CD14-positive monocyte (primary cell): ENCODE measurements at regions not wholly inside any gene's neighbourhood (a gene's known extent, or its start where the extent isn't known, plus 50 kb on each side); places are given as distances from the start of the nearest gene placed in this dataset.
"Not testable (repeated sequence)": the region's sequence is repeated elsewhere in the genome, so short reads cannot be mapped to it uniquely, and the experiment has no call there.

Experiments
- DNase-seq, 3 donors: peaks; one replicate each; pipeline ENCODE4 v3.0.0-alpha.2; 2011 to 2022
- H2AFZ ChIP-seq: 2 replicates; pipeline ENCODE4 v1.6.0; 2012; ENCODE audit warnings: mild to moderate bottlenecking, low read depth, low read length, inconsistent platforms; ENCODE audit not compliant: insufficient read depth, poor library complexity, severe bottlenecking
- H3K27ac ChIP-seq, 2 donors: 1 replicate in 1 of 2; 2 replicates in 1 of 2; pipeline ENCODE4 v1.5.1; 2012 to 2013; ENCODE audit warnings: low read length in 2 of 2, control low read depth in 1 of 2, inconsistent platforms in 1 of 2, low read depth in 1 of 2, mild to moderate bottlenecking in 1 of 2
- H3K27me3 ChIP-seq, 2 donors: one replicate each; pipeline versions ENCODE4 v1.6.0 to v1.6.1; 2011 to 2013; ENCODE audit warnings: low read length in 2 of 2; ENCODE audit not compliant: control insufficient read depth in 2 of 2, insufficient read depth in 2 of 2
- H3K36me3 ChIP-seq, 2 donors: replicated peaks in 1 of 2; 1 replicate in 1 of 2; 2 replicates in 1 of 2; pipeline versions ENCODE4 v1.5.1 to v1.6.1; 2012 to 2013; ENCODE audit warnings: low read length in 2 of 2, control low read depth in 1 of 2, inconsistent platforms in 1 of 2, mild to moderate bottlenecking in 1 of 2; ENCODE audit not compliant: insufficient read depth in 2 of 2, control insufficient read depth in 1 of 2
- H3K4me1 ChIP-seq, 2 donors: 1 replicate in 1 of 2; 2 replicates in 1 of 2; pipeline versions ENCODE4 v1.5.1 to v1.6.1; 2012 to 2013; ENCODE audit warnings: low read length in 2 of 2, control low read depth in 1 of 2, inconsistent platforms in 1 of 2, mild to moderate bottlenecking in 1 of 2, moderate library complexity in 1 of 2; ENCODE audit not compliant: insufficient read depth in 2 of 2, control insufficient read depth in 1 of 2
- H3K4me2 ChIP-seq: replicated peaks from 2 replicates; pipeline ENCODE3; 2012; ENCODE audit warnings: low read length, moderate library complexity, mild to moderate bottlenecking; ENCODE audit not compliant: poor library complexity, severe bottlenecking; ENCODE audit errors: extremely low read depth
- H3K4me3 ChIP-seq, 3 experiments: fragments of 200-600 bp in 1 of 3; sonication (generic) in 1 of 3; replicated peaks in 1 of 3; 1 replicate in 2 of 3; 2 replicates in 1 of 3; pipeline ENCODE4 v1.5.1; 2011 to 2013; ENCODE audit warnings: low read length in 3 of 3, mild to moderate bottlenecking in 3 of 3, control low read depth in 2 of 3, low read depth in 2 of 3, inconsistent platforms in 1 of 3, moderate library complexity in 1 of 3
- H3K79me2 ChIP-seq: 2 replicates; pipeline ENCODE4 v1.6.0; 2012; ENCODE audit warnings: mild to moderate bottlenecking, control low read depth, inconsistent platforms, low read length, moderate library complexity; ENCODE audit not compliant: insufficient read depth
- H3K9ac ChIP-seq: 2 replicates; pipeline ENCODE4 v1.6.0; 2017; ENCODE audit warnings: low read length, mild to moderate bottlenecking; ENCODE audit not compliant: insufficient read depth, poor library complexity, severe bottlenecking
- H3K9me3 ChIP-seq, 2 donors: replicated peaks in 1 of 2; 1 replicate in 1 of 2; 2 replicates in 1 of 2; pipeline versions ENCODE4 v1.5.1 to v1.6.1; 2012 to 2013; ENCODE audit warnings: low read length in 2 of 2, control low read depth in 1 of 2; ENCODE audit not compliant: control insufficient read depth in 1 of 2, insufficient read depth in 1 of 2
- H4K20me1 ChIP-seq: 2 replicates; pipeline ENCODE4 v1.6.0; 2012; ENCODE audit warnings: mild to moderate bottlenecking, low read length, control low read depth, moderate library complexity; ENCODE audit not compliant: insufficient read depth
- H3K27ac Mint-ChIP-seq, 7 donors: one replicate each; pipeline ENCODE4 v1.8.0; 2020; ENCODE audit warnings: mild to moderate bottlenecking in 7 of 7, mixed read lengths in 7 of 7, moderate library complexity in 6 of 7, inconsistent platforms in 2 of 7
- H3K27me3 Mint-ChIP-seq, 3 donors: one replicate each; pipeline ENCODE4 v1.8.0; 2021 to 2022; ENCODE audit warnings: low read depth in 3 of 3, mild to moderate bottlenecking in 3 of 3, mixed read lengths in 3 of 3, moderate library complexity in 3 of 3, inconsistent platforms in 1 of 3
- H3K36me3 Mint-ChIP-seq, 2 donors: one replicate each; pipeline ENCODE4 v1.8.0; 2020; ENCODE audit warnings: mixed read lengths in 2 of 2, inconsistent platforms in 1 of 2, mild to moderate bottlenecking in 1 of 2
- H3K4me1 Mint-ChIP-seq: one replicate; pipeline ENCODE4 v1.8.0; 2020; ENCODE audit warnings: mild to moderate bottlenecking, mixed read lengths
- H3K4me3 Mint-ChIP-seq, 2 donors: one replicate each; pipeline ENCODE4 v1.8.0; 2020; ENCODE audit warnings: mild to moderate bottlenecking in 2 of 2, mixed read lengths in 2 of 2, moderate library complexity in 1 of 2
- H3K9me3 Mint-ChIP-seq, 7 donors: one replicate each; pipeline ENCODE4 v1.8.0; 2020 to 2022; ENCODE audit warnings: mixed read lengths in 7 of 7, mild to moderate bottlenecking in 6 of 7, moderate library complexity in 6 of 7, inconsistent platforms in 2 of 7
- WGBS: methylation state at CpG from one replicate; pipeline ENCODE4 v1.1.5; 2013; ENCODE audit warnings: missing lambda C conversion rate; ENCODE audit not compliant: insufficient coverage; 5-methylcytosine and 5-hydroxymethylcytosine counted together
- intact Hi-C, 2 donors: fragments of 100-400 bp; cut with micrococcal nuclease; formaldehyde crosslinking; loops; one replicate each; pipeline versions ENCODE4 v1.15.0 to v1.15.1; 2023
- TF ChIP-seq, protein P1 (sequence below): fragments of 200-600 bp; IDR thresholded peaks from one replicate; pipeline ENCODE4 v1.8.0; 2022; ENCODE audit warnings: antibody characterized with exemption, mild to moderate bottlenecking

DNA sequence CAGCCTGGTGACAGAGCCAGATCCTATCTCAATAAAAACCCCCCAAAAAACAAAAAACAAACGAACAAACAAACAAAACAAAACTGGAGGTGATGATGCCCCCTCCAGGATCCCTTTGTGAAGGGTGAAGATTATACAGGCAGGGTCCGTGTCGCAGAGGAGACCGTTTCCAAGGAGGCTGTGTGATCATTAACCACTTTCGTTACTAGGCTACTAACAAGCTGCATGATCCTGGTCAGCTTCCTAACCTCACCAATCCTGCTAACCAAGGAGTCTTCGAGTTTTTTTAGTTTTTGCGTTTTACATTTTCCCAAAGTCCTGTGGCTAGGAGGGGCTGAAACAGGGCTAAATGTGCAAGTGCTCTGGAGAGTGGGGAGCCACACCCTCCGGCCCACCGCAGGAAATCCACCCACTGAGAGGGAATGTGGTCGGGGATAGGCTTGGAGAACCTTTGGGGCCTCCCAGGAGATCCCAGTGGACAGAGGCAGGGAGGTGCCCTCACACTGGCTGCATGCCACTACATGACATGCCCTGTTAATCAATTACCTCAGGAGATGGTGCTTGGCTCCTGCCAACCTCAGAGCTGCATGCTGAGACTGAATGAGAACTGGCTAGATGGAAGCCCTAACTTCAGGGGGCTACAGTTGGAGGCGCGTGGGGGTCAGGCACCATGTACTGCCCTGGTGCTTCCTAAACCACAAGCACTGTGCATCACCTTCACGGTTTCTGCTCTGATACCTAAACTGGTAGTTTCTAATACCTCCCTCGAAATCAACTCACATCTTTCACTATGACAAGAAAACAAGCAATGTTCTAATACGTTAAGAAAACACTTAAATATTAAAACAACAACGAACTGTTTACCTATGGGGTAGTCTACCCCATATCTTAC, 67.5 kb upstream of the RGPD5 start:
- Mint-ChIP-seq H3K4me1 (no peaks in the 10 kb centered on the region), H3K4me3 (no peak overlapping the region), H3K27me3 (peaks cover 4 to 10% (median 7%) of the 10 kb centered on the region in 3 donors), H3K27ac (no peak overlapping the region), H3K9me3 (peaks cover 5 to 32% (median 26%) of the 10 kb centered on the region in 7 donors), H3K36me3 (no peaks in the 10 kb centered on the region)
- whole genome bisulfite sequencing = 89% methylated on average over 9 of the region's 16 CpGs
- H3K4me1 ChIP-seq = no peaks in the 10 kb centered on the region
- no peak overlapping the region for H3K4me3 ChIP-seq
- H3K9ac ChIP-seq = no peak overlapping the region
- H3K27ac ChIP-seq = no peak overlapping the region
- H4K20me1 ChIP-seq = no peaks in the 10 kb centered on the region
- no peak overlapping the region for H3K4me2 ChIP-seq
- no peak for DNase-seq
- H3K36me3 ChIP-seq = no peaks in the 10 kb centered on the region
- H3K27me3 ChIP-seq = no peaks in the 10 kb centered on the region
- peaks cover 8 to 22% of the 10 kb centered on the region in 2 donors for H3K9me3 ChIP-seq
- intact Hi-C loops = loop anchor here in 1 of 2 donors (10.0 kb wide), 1 partner anchor 172 kb away; no protein-coding TSS in a partner anchor
- no peaks in the 10 kb centered on the region for H3K79me2 ChIP-seq
- TF ChIP-seq, protein P1, sequence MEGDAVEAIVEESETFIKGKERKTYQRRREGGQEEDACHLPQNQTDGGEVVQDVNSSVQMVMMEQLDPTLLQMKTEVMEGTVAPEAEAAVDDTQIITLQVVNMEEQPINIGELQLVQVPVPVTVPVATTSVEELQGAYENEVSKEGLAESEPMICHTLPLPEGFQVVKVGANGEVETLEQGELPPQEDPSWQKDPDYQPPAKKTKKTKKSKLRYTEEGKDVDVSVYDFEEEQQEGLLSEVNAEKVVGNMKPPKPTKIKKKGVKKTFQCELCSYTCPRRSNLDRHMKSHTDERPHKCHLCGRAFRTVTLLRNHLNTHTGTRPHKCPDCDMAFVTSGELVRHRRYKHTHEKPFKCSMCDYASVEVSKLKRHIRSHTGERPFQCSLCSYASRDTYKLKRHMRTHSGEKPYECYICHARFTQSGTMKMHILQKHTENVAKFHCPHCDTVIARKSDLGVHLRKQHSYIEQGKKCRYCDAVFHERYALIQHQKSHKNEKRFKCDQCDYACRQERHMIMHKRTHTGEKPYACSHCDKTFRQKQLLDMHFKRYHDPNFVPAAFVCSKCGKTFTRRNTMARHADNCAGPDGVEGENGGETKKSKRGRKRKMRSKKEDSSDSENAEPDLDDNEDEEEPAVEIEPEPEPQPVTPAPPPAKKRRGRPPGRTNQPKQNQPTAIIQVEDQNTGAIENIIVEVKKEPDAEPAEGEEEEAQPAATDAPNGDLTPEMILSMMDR = no peak
- no peak overlapping the region for H2AFZ ChIP-seq

DNA sequence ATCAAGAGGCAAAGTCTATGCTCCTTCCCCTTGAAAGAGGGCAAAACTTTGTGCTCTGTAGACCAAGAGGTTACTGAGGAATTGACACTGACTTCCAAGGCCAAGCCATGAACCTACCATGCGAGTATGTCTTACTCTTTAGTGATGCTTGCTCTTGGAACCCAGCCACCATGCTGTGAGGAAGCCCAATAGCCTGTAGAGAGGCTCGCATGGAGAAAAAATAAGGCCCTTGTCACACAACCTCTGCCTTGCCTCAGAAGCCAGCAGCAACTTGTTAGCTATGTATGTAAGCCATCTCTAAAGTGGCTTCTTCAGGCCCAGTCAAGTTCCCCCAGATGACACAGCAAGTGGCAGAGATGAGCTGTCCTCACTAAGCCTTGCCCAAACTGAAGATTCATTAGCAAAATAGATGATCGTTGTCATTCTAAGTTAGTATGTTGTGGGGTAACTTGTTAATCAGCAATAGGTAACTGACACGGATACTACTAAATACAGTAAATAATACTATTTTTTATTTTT, 66.1 kb upstream of the RGPD5 start:
- H3K27me3 Mint-ChIP-seq = peaks cover 4 to 10% (median 9%) of the 10 kb centered on the region in 3 donors
- H3K27me3 ChIP-seq = no peaks in the 10 kb centered on the region
- H3K27ac Mint-ChIP-seq = no peak overlapping the region
- H3K36me3 ChIP-seq = no peaks in the 10 kb centered on the region
- intact Hi-C loops = loop anchor here in 1 of 2 donors (10.0 kb wide), 1 partner anchor 173 kb away; no protein-coding TSS in a partner anchor
- no peaks in the 10 kb centered on the region for H3K4me1 ChIP-seq
- no peak overlapping the region for H2AFZ ChIP-seq
- no peak overlapping the region for H3K4me2 ChIP-seq
- no peaks in the 10 kb centered on the region for H3K36me3 Mint-ChIP-seq
- peaks cover 8 to 22% of the 10 kb centered on the region in 2 donors for H3K9me3 ChIP-seq
- no peaks in the 10 kb centered on the region for H3K79me2 ChIP-seq
- 97% methylated on average over 2 of the region's 4 CpGs for WGBS
- TF ChIP-seq, protein P1 = no peak
- H3K9me3 Mint-ChIP-seq = peaks cover 5 to 31% (median 26%) of the 10 kb centered on the region in 7 donors
- H3K4me3 Mint-ChIP-seq = no peak overlapping the region
- no peaks in the 10 kb centered on the region for H3K4me1 Mint-ChIP-seq
- DNase-seq = no peak
- no peak overlapping the region for H3K9ac ChIP-seq
- H4K20me1 ChIP-seq = no peaks in the 10 kb centered on the region
- H3K4me3 ChIP-seq = no peak overlapping the region
- no peak overlapping the region for H3K27ac ChIP-seq

DNA sequence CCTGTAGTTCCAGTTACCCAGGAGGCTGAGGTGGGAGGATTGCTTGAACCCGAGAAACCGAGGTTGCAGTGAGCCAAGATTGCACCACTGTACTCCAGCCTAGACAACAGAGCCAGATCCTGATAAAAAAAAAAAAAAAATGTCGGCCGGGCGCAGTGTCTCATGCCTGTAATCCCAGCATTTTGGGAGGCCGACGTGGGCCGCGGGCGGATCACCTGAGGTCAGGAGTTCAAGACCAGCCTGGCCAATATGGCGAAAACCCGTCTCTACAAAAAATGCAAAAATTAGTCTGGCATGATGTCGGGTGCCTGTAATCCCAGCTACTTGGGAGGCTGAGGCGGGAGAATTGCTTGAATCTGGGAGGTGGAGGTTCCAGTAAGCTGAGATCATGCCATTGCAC, 60.4 kb upstream of the RGPD5 start:
- H3K36me3 Mint-ChIP-seq, DNase-seq, H3K4me3 ChIP-seq, H3K4me1 ChIP-seq, H3K27me3 Mint-ChIP-seq, H3K79me2 ChIP-seq, H3K9ac ChIP-seq, H3K27me3 ChIP-seq, H3K4me3 Mint-ChIP-seq, H4K20me1 ChIP-seq, H3K27ac ChIP-seq, H3K4me2 ChIP-seq, H3K9me3 ChIP-seq, H2AFZ ChIP-seq, intact Hi-C loops, H3K4me1 Mint-ChIP-seq, H3K36me3 ChIP-seq, H3K27ac Mint-ChIP-seq: not testable (repeated sequence)
- 83% methylated on average over 12 of the region's 14 CpGs for WGBS
- H3K9me3 Mint-ChIP-seq = peaks cover 5 to 18% (median 12%) of the 10 kb centered on the region in 7 donors
